Choroid plexus epithelial cell (primary cell): ENCODE measurements at regions not wholly inside any gene's neighbourhood (a gene's known extent, or its start where the extent isn't known, plus 50 kb on each side); places are given as distances from the start of the nearest gene placed in this dataset.

ENCODE experiments used
- DNase-seq: peaks from one replicate; pipeline ENCODE4 v3.0.0-alpha.2; 2010; ENCODE audit warnings: low read depth
- H3K4me3 ChIP-seq: 2 replicates; pipeline ENCODE4 v1.5.1; 2011; ENCODE audit warnings: low read depth, mild to moderate bottlenecking, control low read depth, low read length, moderate library complexity
- CTCF ChIP-seq: conservative IDR thresholded peaks from 2 replicates; pipeline ENCODE4 v1.5.1; 2011; ENCODE audit warnings: low read depth, mild to moderate bottlenecking, control low read depth, inconsistent platforms, low read length, moderate library complexity

- TF ChIP-seq CTCF = no peak
These were observed 70.8 kb upstream of the FGFR2 start for GRCh38 chr10:121669028-121669374.

GRCh38 chr10:121668314-121669027 lies 70.2 kb upstream of the FGFR2 start:
- peak; percentile 42 for DNase-seq

More at GRCh38 chr10:121669028-121669374, 70.8 kb upstream of the FGFR2 start:
- H3K4me3 ChIP-seq = no peak overlapping the region
- DNase-seq = no peak

GRCh38 chr10:121667948-121668313 lies 69.7 kb upstream of the FGFR2 start:
- peak; percentile 21 for DNase-seq

More at GRCh38 chr10:121668314-121669027, 70.2 kb upstream of the FGFR2 start:
- no peak for TF ChIP-seq CTCF
- H3K4me3 ChIP-seq = no peak overlapping the region

GRCh38 chr10:121665809-121666208 lies 67.6 kb upstream of the FGFR2 start:
- no peak for DNase-seq
- H3K4me3 ChIP-seq = no peak overlapping the region
- no peak for TF ChIP-seq CTCF

More at GRCh38 chr10:121667948-121668313, 69.7 kb upstream of the FGFR2 start:
- no peak overlapping the region for H3K4me3 ChIP-seq
- no peak for TF ChIP-seq CTCF

GRCh38 chr10:121664671-121665070 lies 66.4 kb upstream of the FGFR2 start:
- no peak for TF ChIP-seq CTCF
- DNase-seq = no peak
- H3K4me3 ChIP-seq = no peak overlapping the region

- no peak overlapping the region for H3K4me3 ChIP-seq
- TF ChIP-seq CTCF = peak; percentile 21
- no peak for DNase-seq
These were observed 65.0 kb upstream of the FGFR2 start for GRCh38 chr10:121662945-121663917.

GRCh38 chr10:121662531-121662930 lies 64.3 kb upstream of the FGFR2 start:
- DNase-seq = no peak
- H3K4me3 ChIP-seq = no peak overlapping the region
- TF ChIP-seq CTCF = no peak
